GM19025 (cell line): ENCODE measurements at regions not wholly inside any gene's neighbourhood (a gene's known extent, or its start where the extent isn't known, plus 50 kb on each side); places are given as distances from the start of the nearest gene placed in this dataset.
A peak's percentile ranks its signal among the peaks of the same experiment; 100 is the strongest.
"Not testable (repeated sequence)": the region's sequence is repeated elsewhere in the genome, so short reads cannot be mapped to it uniquely, and the experiment has no call there.

Experiments
- ATAC-seq: cut with Tn5 transposase; IDR thresholded peaks from one replicate; pipeline ENCODE4 v1.9.1; 2021; ENCODE audit warnings: mild to moderate bottlenecking, low read depth, moderate library complexity; ENCODE audit not compliant: unreplicated experiment

- ATAC-seq, result no peak
These were observed 287.6 kb upstream of the SGCG start for GRCh38 chr13:22893204-22893603.

- no peak for ATAC-seq
These were observed 287.0 kb upstream of the SGCG start for GRCh38 chr13:22893777-22894176.

GRCh38 chr13:22897571-22898314 is 283.0 kb upstream of the SGCG start:
- ATAC-seq, result no peak

- ATAC-seq, result not testable (repeated sequence)
These were observed 280.3 kb upstream of the SGCG start for GRCh38 chr13:22900416-22900951.

GRCh38 chr13:22903301-22903700 is 277.5 kb upstream of the SGCG start:
- no peak for ATAC-seq

- ATAC-seq, result no peak
These were observed 276.9 kb upstream of the SGCG start for GRCh38 chr13:22903925-22904324.

GRCh38 chr13:22915442-22916082 is 265.2 kb upstream of the SGCG start:
- ATAC-seq, result peak; percentile 66

- ATAC-seq, result not testable (repeated sequence)
These were observed 264.5 kb upstream of the SGCG start for GRCh38 chr13:22916276-22916675.

GRCh38 chr13:22925881-22926747 is 254.7 kb upstream of the SGCG start:
- ATAC-seq, result no peak

- ATAC-seq, result no peak
These were observed 253.9 kb upstream of the SGCG start for GRCh38 chr13:22926748-22927400.

GRCh38 chr13:22927845-22928244 is 252.9 kb upstream of the SGCG start:
- not testable (repeated sequence) for ATAC-seq

- ATAC-seq, result no peak
These were observed 251.2 kb upstream of the SGCG start for GRCh38 chr13:22929381-22930126.

GRCh38 chr13:22931576-22931975 is 249.2 kb upstream of the SGCG start:
- ATAC-seq, result no peak

- not testable (repeated sequence) for ATAC-seq
These were observed 248.0 kb upstream of the SGCG start for GRCh38 chr13:22932632-22933412.

- no peak for ATAC-seq
These were observed 247.1 kb upstream of the SGCG start for GRCh38 chr13:22933571-22934181.

- ATAC-seq, result no peak
These were observed 245.8 kb upstream of the SGCG start for GRCh38 chr13:22934744-22935523.

GRCh38 chr13:22936228-22936627 is 244.6 kb upstream of the SGCG start:
- no peak for ATAC-seq

- no peak for ATAC-seq
These were observed 243.5 kb upstream of the SGCG start for GRCh38 chr13:22937241-22937640.
